ENCODE measurements at regions not wholly inside any gene's neighbourhood (a gene's known extent, or its start where the extent isn't known, plus 50 kb on each side); places are given as distances from the start of the nearest gene placed in this dataset.

DNA sequence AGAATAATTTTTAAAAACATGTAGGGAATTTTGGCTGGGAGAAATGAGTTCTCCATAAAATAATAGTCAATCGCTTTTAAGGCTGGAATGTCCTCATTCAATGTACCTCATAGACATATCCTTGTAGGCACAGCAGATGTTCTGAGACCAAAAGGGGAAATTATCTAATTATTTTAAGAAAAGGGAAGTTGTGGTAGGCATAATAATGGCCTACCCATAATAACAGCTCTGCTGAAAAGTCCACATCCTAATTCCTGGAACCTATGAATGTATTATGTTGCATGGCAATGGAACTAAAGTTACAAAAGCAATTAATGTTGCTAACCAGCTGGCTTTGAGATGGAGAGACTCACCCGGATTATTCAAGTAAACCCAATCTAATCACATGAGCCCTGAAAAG is 216.1 kb downstream of the TRIM36 start:
- H3K27ac ChIP-seq = no peak overlapping the region
- H3K4me3 ChIP-seq = no peak overlapping the region
- TF ChIP-seq, protein P1, sequence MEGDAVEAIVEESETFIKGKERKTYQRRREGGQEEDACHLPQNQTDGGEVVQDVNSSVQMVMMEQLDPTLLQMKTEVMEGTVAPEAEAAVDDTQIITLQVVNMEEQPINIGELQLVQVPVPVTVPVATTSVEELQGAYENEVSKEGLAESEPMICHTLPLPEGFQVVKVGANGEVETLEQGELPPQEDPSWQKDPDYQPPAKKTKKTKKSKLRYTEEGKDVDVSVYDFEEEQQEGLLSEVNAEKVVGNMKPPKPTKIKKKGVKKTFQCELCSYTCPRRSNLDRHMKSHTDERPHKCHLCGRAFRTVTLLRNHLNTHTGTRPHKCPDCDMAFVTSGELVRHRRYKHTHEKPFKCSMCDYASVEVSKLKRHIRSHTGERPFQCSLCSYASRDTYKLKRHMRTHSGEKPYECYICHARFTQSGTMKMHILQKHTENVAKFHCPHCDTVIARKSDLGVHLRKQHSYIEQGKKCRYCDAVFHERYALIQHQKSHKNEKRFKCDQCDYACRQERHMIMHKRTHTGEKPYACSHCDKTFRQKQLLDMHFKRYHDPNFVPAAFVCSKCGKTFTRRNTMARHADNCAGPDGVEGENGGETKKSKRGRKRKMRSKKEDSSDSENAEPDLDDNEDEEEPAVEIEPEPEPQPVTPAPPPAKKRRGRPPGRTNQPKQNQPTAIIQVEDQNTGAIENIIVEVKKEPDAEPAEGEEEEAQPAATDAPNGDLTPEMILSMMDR (IDR thresholded peaks at IDR 0.05) = no peak
- intact Hi-C loops (cut with DNase I) = no loop called here
- H3K27me3 ChIP-seq = no peaks in the 10 kb centered on the region
- no peak overlapping the region for H3K9ac ChIP-seq (ENCODE audit: low read depth in 2 of 2, low read length in 2 of 2)
- H3K9me3 ChIP-seq = no peaks in the 10 kb centered on the region
- no peak for DNase-seq
- no peaks in the 10 kb centered on the region for H3K4me1 ChIP-seq
- H3K36me3 ChIP-seq = no peaks in the 10 kb centered on the region

DNA sequence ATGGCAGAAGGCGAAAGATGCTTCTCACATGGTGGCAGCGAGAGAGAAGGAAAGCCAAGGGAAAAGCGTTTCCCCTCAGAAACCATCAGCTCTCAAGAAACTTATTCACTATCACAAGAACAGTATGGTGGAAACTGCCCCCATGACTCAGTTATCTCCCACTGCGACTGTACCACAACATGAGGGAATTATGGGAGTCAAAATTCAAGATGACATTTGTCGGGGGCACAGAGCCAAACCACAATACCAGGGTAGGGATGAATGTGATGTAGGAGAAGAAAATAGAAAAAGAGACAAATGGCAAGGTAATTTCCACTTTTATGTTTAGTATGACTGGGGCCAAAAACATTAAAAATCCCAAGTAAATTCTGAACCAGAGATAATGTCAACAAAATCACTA is 216.8 kb downstream of the TRIM36 start:
- H3K4me3 ChIP-seq = no peak overlapping the region
- no peaks in the 10 kb centered on the region for H3K4me1 ChIP-seq
- no peak for DNase-seq
- no peaks in the 10 kb centered on the region for H3K9me3 ChIP-seq
- no peaks in the 10 kb centered on the region for H3K36me3 ChIP-seq
- H3K27ac ChIP-seq = no peak overlapping the region
- no peaks in the 10 kb centered on the region for H3K27me3 ChIP-seq
- TF ChIP-seq, protein P1 (IDR thresholded peaks at IDR 0.05) = no peak
- intact Hi-C loops (cut with DNase I) = no loop called here
- no peak overlapping the region for H3K9ac ChIP-seq (ENCODE audit: low read depth in 2 of 2, low read length in 2 of 2)

DNA sequence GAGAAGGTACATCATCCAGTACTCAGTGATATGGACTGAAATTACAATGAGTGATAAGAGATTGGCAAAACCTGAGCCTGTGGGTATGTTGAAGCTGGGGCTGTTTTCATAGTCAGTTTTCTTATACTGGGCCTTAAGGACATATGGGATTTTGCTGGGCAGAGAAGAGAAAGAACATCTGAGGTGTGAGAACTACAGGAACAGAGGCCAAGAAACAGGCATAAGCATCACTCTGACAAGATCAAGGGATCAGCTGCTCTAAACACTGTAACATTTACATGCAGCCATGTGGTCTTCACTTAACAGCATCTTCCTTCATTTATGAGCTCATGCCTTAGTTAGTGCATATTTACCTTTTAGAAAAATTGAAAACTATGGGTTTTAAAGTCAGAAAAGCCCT is 220.0 kb downstream of the TRIM36 start:
- Histone ChIP-seq H3K9me3 (no peaks in the 10 kb centered on the region), H3K9ac (ENCODE audit: low read depth in 2 of 2, low read length in 2 of 2) (no peak overlapping the region), H3K27me3 (no peaks in the 10 kb centered on the region), H3K27ac (no peak overlapping the region), H3K4me1 (no peaks in the 10 kb centered on the region), H3K36me3 (no peaks in the 10 kb centered on the region), H3K4me3 (no peak overlapping the region)
- intact Hi-C loops (cut with DNase I) = no loop called here
- TF ChIP-seq, protein P1 (IDR thresholded peaks at IDR 0.05) = no peak
- DNase-seq = no peak

DNA sequence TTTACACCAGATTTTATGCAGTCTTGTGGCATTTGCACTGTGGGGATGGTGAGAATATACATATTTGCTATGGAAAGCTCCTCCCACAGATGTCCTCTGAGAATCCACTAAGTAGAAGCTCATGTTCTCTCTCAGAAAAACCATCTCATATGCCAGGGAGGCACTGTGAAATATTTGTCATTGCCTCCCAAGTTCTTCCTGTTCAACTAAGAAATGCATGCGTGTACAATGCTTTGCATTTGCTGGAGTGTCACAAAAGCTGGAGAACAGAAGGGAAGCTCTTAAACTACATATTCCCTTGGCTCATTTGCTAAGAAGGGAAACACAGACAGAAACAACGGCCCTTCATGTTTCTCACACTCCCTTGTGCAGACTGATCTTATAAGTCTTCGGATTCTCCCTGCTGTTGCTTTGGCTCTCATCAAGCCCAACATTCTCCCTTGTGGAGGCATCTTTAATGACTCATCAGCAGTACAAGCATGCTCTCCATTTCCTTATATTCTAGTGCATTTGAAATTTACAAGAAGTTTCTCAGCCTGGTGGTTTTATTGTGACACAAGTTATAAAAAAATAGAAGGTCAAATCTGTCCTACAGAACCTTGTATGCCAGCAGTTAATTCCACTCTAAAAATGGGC is 220.6 kb downstream of the TRIM36 start:
- intact Hi-C loops (cut with DNase I) = no loop called here
- H3K27me3 ChIP-seq = no peaks in the 10 kb centered on the region
- no peaks in the 10 kb centered on the region for H3K9me3 ChIP-seq
- H3K27ac ChIP-seq = no peak overlapping the region
- H3K4me1 ChIP-seq = no peaks in the 10 kb centered on the region
- H3K9ac ChIP-seq (ENCODE audit: low read depth in 2 of 2, low read length in 2 of 2) = no peak overlapping the region
- H3K36me3 ChIP-seq = no peaks in the 10 kb centered on the region
- no peak overlapping the region for H3K4me3 ChIP-seq
- no peak for DNase-seq
- TF ChIP-seq, protein P1 (IDR thresholded peaks at IDR 0.05) = no peak

GRCh38 chr5:114948363-114948762 is 221.3 kb downstream of the TRIM36 start:
- TF ChIP-seq, protein P1 (IDR thresholded peaks at IDR 0.05) = no peak
- no peaks in the 10 kb centered on the region for H3K27me3 ChIP-seq
- H3K4me3 ChIP-seq = no peak overlapping the region
- DNase-seq = no peak
- intact Hi-C loops (cut with DNase I) = no loop called here
- no peak overlapping the region for H3K9ac ChIP-seq (ENCODE audit: low read depth in 2 of 2, low read length in 2 of 2)
- no peaks in the 10 kb centered on the region for H3K36me3 ChIP-seq
- no peaks in the 10 kb centered on the region for H3K9me3 ChIP-seq
- no peaks in the 10 kb centered on the region for H3K4me1 ChIP-seq
- no peak overlapping the region for H3K27ac ChIP-seq

All from colonic mucosa (tissue), 4 donors.